GM10266 (cell line): ENCODE measurements at regions not wholly inside any gene's neighbourhood (a gene's known extent, or its start where the extent isn't known, plus 50 kb on each side); places are given as distances from the start of the nearest gene placed in this dataset.

ENCODE experiments used
- DNase-seq: peaks from one replicate; pipeline ENCODE4 v3.0.0; 2012; ENCODE audit errors: extremely low spot score
- TF ChIP-seq, protein P1 (sequence below): IDR thresholded peaks from 2 replicates; pipeline ENCODE4 v1.5.1; 2012; ENCODE audit warnings: mild to moderate bottlenecking, low read depth; ENCODE audit not compliant: control insufficient read depth, insufficient read depth; ENCODE audit errors: missing control alignments

DNA sequence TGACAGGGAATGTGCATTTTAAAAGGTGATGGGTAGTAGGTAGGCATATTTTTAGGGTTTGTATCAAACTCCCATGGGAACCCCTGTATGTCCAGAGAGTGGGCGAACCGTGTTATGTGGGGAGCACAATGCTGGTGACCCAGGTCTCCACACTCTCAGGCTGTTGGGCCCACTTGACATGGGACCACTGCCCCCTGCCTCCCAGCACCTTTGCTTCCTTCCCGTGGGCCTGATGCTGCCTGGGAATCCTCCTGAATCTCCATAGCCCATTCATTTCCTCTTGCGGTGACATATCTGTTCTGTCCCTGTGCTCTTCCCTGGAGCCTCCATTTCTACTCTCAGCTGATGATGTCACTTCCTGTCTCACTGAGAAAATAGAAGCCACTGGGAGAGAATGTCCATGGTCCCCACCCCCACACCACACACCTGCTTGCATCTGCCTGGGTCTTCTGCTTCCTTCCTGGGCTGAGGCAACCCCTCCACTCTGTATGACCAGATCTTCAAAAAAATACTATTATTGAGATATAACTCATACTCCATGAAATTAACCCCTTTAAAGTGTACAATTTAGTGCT is 55.8 kb upstream of the THY1 start:
- no peak for DNase-seq
- TF ChIP-seq, protein P1, sequence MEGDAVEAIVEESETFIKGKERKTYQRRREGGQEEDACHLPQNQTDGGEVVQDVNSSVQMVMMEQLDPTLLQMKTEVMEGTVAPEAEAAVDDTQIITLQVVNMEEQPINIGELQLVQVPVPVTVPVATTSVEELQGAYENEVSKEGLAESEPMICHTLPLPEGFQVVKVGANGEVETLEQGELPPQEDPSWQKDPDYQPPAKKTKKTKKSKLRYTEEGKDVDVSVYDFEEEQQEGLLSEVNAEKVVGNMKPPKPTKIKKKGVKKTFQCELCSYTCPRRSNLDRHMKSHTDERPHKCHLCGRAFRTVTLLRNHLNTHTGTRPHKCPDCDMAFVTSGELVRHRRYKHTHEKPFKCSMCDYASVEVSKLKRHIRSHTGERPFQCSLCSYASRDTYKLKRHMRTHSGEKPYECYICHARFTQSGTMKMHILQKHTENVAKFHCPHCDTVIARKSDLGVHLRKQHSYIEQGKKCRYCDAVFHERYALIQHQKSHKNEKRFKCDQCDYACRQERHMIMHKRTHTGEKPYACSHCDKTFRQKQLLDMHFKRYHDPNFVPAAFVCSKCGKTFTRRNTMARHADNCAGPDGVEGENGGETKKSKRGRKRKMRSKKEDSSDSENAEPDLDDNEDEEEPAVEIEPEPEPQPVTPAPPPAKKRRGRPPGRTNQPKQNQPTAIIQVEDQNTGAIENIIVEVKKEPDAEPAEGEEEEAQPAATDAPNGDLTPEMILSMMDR: no peak

GRCh38 chr11:119476666-119477331 is 53.8 kb upstream of the THY1 start:
- TF ChIP-seq, protein P1: no peak
- no peak for DNase-seq

DNA sequence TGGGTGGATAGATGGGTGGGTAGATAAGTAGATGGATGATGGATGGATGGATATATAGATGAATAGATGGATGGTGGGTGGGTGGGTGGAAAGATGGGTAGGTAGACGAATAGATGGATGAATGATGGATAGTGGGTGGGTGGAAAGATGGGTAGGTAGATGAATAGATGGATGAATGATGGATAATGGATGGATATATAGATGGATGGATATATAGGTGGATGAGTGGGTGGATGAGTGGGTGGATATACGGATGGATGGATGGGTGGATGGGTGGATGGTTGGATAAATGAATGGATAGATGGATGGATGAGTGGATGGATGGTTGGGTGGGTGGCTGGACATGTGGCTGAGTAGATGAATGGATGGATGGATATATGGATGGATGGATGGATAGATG is 53.1 kb upstream of the THY1 start:
- TF ChIP-seq, protein P1: no peak
- DNase-seq: no peak

- DNase-seq: peak; percentile 71
- TF ChIP-seq, protein P1: peak; percentile 84
Observed at GRCh38 chr11:119474682-119475596, 52.0 kb upstream of the THY1 start.

- no peak for DNase-seq
- TF ChIP-seq, protein P1: no peak
Observed at GRCh38 chr11:119473901-119474681, 51.1 kb upstream of the THY1 start.

GRCh38 chr11:119473226-119473625 is 50.3 kb upstream of the THY1 start:
- TF ChIP-seq, protein P1: no peak
- no peak for DNase-seq
